ENCODE measurements at regions not wholly inside any gene's neighbourhood (a gene's known extent, or its start where the extent isn't known, plus 50 kb on each side); places are given as distances from the start of the nearest gene placed in this dataset.

DNA sequence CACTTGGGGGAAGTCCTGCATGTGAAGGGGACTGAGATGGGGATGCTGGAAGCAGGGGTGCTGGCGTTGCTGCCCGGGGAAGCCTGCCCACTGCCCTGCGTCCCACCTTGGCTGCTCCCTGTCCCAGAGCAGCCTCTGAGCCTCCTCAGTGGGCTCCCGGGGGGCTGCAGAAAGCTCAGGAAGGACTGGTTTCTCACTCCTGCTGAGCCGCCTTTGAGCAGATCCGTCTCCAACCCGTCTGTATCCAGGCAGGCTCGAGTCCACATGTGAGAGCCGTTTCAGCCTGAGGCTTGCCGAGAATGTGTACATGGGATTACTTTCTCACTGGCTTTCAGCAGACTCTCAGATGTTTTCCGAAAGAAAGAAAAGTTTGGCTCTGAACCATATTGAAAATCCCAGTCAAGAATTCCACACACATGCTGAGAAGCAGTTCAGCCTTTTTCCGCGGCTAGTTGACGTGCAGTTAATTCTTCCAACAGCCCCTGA is 95.3 kb upstream of the COL5A1 start:
- TF ChIP-seq, protein P1, sequence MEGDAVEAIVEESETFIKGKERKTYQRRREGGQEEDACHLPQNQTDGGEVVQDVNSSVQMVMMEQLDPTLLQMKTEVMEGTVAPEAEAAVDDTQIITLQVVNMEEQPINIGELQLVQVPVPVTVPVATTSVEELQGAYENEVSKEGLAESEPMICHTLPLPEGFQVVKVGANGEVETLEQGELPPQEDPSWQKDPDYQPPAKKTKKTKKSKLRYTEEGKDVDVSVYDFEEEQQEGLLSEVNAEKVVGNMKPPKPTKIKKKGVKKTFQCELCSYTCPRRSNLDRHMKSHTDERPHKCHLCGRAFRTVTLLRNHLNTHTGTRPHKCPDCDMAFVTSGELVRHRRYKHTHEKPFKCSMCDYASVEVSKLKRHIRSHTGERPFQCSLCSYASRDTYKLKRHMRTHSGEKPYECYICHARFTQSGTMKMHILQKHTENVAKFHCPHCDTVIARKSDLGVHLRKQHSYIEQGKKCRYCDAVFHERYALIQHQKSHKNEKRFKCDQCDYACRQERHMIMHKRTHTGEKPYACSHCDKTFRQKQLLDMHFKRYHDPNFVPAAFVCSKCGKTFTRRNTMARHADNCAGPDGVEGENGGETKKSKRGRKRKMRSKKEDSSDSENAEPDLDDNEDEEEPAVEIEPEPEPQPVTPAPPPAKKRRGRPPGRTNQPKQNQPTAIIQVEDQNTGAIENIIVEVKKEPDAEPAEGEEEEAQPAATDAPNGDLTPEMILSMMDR (conservative IDR thresholded peaks at IDR 0.05; ENCODE audit: low read depth, low read length): no peak
- no peak for TF ChIP-seq EZH2 (IDR thresholded peaks at IDR 0.05; ENCODE audit: borderline replicate concordance, low read depth, low read length, poor library complexity, severe bottlenecking)
